ENCODE measurements at regions not wholly inside any gene's neighbourhood (a gene's known extent, or its start where the extent isn't known, plus 50 kb on each side); places are given as distances from the start of the nearest gene placed in this dataset.

DNA sequence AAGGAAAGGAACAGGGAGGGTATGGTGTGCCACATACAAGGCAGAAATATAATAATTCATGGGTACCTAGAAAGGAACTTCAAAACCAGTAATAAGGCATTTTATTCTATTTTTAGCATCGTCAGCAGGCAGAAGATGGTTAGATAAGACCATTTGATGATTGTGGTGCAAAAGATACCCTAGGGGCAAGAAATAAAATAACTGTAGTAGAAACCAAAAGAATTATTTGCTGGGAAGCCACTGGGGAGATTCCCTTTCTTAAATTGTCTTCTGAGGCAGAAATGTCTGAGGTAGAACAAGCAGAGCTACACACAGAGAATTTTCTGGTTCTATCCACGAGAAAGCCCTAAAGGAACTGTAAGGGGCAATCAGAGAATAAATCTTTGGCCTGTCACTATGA, 64.3 kb upstream of the PCGF5 start:
- TF ChIP-seq POLR2A (IDR thresholded peaks at IDR 0.05), result no peak
- TF ChIP-seq, protein P1, sequence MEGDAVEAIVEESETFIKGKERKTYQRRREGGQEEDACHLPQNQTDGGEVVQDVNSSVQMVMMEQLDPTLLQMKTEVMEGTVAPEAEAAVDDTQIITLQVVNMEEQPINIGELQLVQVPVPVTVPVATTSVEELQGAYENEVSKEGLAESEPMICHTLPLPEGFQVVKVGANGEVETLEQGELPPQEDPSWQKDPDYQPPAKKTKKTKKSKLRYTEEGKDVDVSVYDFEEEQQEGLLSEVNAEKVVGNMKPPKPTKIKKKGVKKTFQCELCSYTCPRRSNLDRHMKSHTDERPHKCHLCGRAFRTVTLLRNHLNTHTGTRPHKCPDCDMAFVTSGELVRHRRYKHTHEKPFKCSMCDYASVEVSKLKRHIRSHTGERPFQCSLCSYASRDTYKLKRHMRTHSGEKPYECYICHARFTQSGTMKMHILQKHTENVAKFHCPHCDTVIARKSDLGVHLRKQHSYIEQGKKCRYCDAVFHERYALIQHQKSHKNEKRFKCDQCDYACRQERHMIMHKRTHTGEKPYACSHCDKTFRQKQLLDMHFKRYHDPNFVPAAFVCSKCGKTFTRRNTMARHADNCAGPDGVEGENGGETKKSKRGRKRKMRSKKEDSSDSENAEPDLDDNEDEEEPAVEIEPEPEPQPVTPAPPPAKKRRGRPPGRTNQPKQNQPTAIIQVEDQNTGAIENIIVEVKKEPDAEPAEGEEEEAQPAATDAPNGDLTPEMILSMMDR (IDR thresholded peaks at IDR 0.05), result no peak
